ENCODE measurements at regions not wholly inside any gene's neighbourhood (a gene's known extent, or its start where the extent isn't known, plus 50 kb on each side); places are given as distances from the start of the nearest gene placed in this dataset.

DNA sequence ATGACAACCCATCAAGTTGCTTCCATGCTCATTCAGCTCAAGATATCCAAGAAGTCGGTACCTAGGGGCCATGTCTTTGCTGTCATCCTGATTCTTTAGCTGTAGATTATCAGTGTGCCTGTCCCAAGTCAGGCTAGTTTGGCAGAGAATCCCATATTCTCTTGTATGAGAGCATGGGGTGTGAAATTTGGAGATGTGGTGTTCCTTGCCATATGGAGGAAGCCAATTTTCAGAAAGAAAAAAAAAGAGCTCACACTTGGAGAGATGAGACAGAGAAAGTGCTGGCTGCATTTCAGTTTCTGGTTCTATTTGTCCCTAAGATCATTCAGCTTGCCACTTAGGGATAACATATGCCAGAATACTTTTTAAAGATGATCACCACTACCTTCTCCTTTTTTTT lies 52.3 kb upstream of the SLC4A7 start:
- no peaks in the 10 kb centered on the region for H3K27me3 ChIP-seq
- no peak for DNase-seq
- H3K27ac ChIP-seq = no peak overlapping the region

DNA sequence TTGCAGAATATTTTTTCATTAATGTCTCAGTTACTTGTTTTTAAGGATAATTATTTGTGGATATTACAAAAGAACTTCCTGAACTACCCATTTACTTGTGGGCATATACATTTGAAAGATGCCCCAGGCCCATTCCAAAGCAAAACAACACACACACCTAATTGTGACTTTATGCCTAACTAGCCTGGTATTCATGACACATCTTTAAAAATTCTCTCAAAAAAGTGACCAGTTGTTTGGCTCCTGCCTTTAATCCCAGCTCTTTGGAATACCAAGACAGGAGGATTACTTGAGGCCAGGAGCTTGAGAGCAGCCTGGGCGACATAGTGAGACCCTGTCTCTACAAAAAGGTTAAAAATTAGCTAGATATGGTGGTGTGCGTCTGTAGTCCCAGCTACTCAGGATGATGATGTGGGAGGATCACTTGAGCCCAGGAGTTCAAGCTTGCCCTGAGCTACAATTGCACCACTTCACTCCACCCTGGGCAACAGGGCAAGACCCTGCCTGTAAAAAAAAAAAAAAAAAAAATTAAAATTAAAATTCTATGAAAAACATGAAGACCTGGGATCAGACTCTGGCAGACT lies 51.7 kb upstream of the SLC4A7 start:
- TF ChIP-seq, protein P1, sequence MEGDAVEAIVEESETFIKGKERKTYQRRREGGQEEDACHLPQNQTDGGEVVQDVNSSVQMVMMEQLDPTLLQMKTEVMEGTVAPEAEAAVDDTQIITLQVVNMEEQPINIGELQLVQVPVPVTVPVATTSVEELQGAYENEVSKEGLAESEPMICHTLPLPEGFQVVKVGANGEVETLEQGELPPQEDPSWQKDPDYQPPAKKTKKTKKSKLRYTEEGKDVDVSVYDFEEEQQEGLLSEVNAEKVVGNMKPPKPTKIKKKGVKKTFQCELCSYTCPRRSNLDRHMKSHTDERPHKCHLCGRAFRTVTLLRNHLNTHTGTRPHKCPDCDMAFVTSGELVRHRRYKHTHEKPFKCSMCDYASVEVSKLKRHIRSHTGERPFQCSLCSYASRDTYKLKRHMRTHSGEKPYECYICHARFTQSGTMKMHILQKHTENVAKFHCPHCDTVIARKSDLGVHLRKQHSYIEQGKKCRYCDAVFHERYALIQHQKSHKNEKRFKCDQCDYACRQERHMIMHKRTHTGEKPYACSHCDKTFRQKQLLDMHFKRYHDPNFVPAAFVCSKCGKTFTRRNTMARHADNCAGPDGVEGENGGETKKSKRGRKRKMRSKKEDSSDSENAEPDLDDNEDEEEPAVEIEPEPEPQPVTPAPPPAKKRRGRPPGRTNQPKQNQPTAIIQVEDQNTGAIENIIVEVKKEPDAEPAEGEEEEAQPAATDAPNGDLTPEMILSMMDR (IDR thresholded peaks at IDR 0.05) = no peak
- no peak for TF ChIP-seq POLR2A (IDR thresholded peaks at IDR 0.05)
- Histone ChIP-seq H3K4me1 (peaks cover 0 to 5% (median 0%) of the 10 kb centered on the region in 4 donors), H3K9me3 (no peaks in the 10 kb centered on the region), H3K36me3 (no peaks in the 10 kb centered on the region), H3K4me3 (no peak overlapping the region), H3K27me3 (no peaks in the 10 kb centered on the region), H3K27ac (no peak overlapping the region)
- no peak for DNase-seq

More for the DNA sequence above, 52.3 kb upstream of the SLC4A7 start:
- Histone ChIP-seq H3K9me3 (no peaks in the 10 kb centered on the region), H3K4me1 (peaks cover 0 to 5% (median 0%) of the 10 kb centered on the region in 4 donors), H3K36me3 (no peaks in the 10 kb centered on the region), H3K4me3 (no peak overlapping the region)
- no peak for TF ChIP-seq POLR2A (IDR thresholded peaks at IDR 0.05)

DNA sequence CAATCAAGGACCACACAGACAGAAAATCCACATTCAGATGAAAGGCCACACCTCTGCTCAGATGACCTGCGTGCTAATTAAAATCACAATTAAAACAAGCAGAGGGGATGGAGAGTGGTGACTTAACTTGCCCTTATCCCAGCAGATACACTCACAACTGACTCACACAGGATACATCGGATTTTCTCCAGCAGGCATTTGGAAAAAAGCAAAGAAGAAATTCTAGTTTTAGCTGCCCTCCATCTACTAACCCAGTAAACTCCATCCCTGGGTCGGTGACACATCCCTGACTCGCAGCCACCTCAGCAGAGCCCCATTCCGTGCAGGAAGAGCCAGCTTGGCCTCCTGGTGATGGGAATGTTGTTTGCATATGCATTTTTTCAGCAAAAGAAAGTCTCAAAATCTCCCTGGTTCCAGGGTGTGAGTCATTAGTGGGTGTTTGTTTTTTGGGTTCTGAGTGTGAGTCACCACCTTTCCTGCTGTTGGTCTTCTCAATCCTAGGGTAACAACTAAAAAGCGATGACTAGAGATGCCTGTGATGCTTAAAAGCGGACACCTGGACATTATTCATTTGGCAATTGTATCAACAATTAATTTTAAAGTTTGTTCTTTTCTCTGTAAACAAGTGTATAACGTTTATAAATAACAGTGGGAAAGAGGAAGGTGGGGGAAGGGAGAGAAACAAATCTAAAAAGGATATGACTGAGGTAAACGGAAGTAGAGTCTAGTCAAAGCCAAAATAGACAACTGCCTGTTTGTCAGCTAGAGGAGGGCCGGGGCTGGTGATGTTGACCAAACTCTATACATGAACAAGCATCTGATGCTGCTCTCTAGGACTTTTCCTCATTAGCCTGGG lies 49.8 kb upstream of the SLC4A7 start:
- TF ChIP-seq POLR2A (IDR thresholded peaks at IDR 0.05) = no peak
- TF ChIP-seq, protein P1 (IDR thresholded peaks at IDR 0.05) = peak in 3 of 6 experiments; percentile 3 to 30 (median 6)
- Histone ChIP-seq H3K36me3 (no peaks in the 10 kb centered on the region), H3K9me3 (no peaks in the 10 kb centered on the region), H3K4me1 (peaks cover 0 to 5% (median 0%) of the 10 kb centered on the region in 4 donors), H3K27me3 (no peaks in the 10 kb centered on the region), H3K27ac (peak overlapping the region; percentile 19 to 72 (median 60)), H3K4me3 (no peak overlapping the region)
- peak in 2 of 3 donors; percentile 36 to 69 for DNase-seq

Small RNA genes in the stretch of these regions (small RNA-seq; reads per million reads assigned to genes)
- gene AC098614.2 = 0 reads per million in 2 donors
- gene RF00019 = 0 reads per million in 2 donors

Data from Peyer's patch (tissue), 4 donors.